Heart right ventricle (tissue), 16 donors: ENCODE measurements at regions not wholly inside any gene's neighbourhood (a gene's known extent, or its start where the extent isn't known, plus 50 kb on each side); places are given as distances from the start of the nearest gene placed in this dataset.

Source experiments
- ATAC-seq, 8 donors: fragments of 200-7000 bp; cut with Tn5 transposase; one replicate each; pipeline ENCODE4 v1.9.1; 2020; ENCODE audit warnings: mild to moderate bottlenecking in 8 of 8, moderate library complexity in 8 of 8, moderate number of reproducible peaks in 1 of 8
- DNase-seq, 2 donors: peaks; one replicate each; pipeline ENCODE4 v3.0.0-alpha.2; 2020
- H3K27ac ChIP-seq, 10 donors: fragments of 200-600 bp; sonication (generic) in 2 of 10; one replicate each; pipeline versions ENCODE4 v1.5.0 to v1.8.0; 2020 to 2022; ENCODE audit warnings: mild to moderate bottlenecking in 3 of 10
- H3K27me3 ChIP-seq, 7 donors: fragments of 200-600 bp; one replicate each; pipeline ENCODE4 v1.8.0; 2021 to 2022; ENCODE audit warnings: mild to moderate bottlenecking in 2 of 7
- H3K36me3 ChIP-seq, 9 donors: fragments of 200-600 bp; sonication (generic) in 1 of 9; one replicate each; pipeline versions ENCODE4 v1.5.0 to v1.8.0; 2020 to 2022; ENCODE audit warnings: mild to moderate bottlenecking in 2 of 9
- H3K4me1 ChIP-seq, 9 donors: fragments of 200-600 bp; sonication (generic) in 1 of 9; one replicate each; pipeline versions ENCODE4 v1.5.0 to v1.8.0; 2020 to 2022; ENCODE audit warnings: mild to moderate bottlenecking in 4 of 9
- H3K4me3 ChIP-seq, 10 donors: fragments of 200-600 bp; sonication (generic) in 2 of 10; one replicate each; pipeline versions ENCODE4 v1.5.0 to v1.8.0; 2020 to 2022; ENCODE audit warnings: mild to moderate bottlenecking in 7 of 10, moderate library complexity in 2 of 10
- H3K9me3 ChIP-seq, 11 donors: fragments of 200-600 bp in 10 of 11; sonication (generic) in 2 of 11; one replicate each; pipeline versions ENCODE4 v1.5.0 to v1.8.0; 2013 to 2022; ENCODE audit warnings: mild to moderate bottlenecking in 2 of 11, control low read depth in 1 of 11, moderate library complexity in 1 of 11
- CTCF ChIP-seq, 9 donors: fragments of 200-600 bp; sonication (generic) in 2 of 9; IDR thresholded peaks; one replicate each; pipeline versions ENCODE4 v1.5.0 to v1.8.0; 2021 to 2022; ENCODE audit warnings: antibody characterized with exemption in 9 of 9, mild to moderate bottlenecking in 5 of 9, moderate library complexity in 1 of 9
- WGBS, 2 donors: extraction: QIAGEN DNeasy Blood & Tissue Kit; methylation state at CpG; one replicate each; pipeline ENCODE4 v1.1.7; 2013; ENCODE audit warnings: inconsistent platforms in 1 of 2; 5-methylcytosine and 5-hydroxymethylcytosine counted together
- intact Hi-C, 10 donors: fragments of 100-400 bp; cut with DNase I; formaldehyde crosslinking; loops; one replicate each; pipeline versions ENCODE4 v1.11.1 to v1.14.2; 2022
- donor health status: Arrhythmogenic right ventricular cardiomyopathy.
- donor health status: ischemic (EF 13 %, LVEDD 7.1; RV severe dilation, severe dysfunction).
- donor health status: healthy with polysubstance abuse.
- donor health status: DM: no; HTN: yes; CAD: no.
- donor health status: DM: no; HTN: no; CAD: no.
- donor health status: ischemic (EF 25% LVEDD 6.9; RV normal size, moderate dysfunction).
- donor health status: ischemic (EF 25% LVEDD 5.7; RV mildly dilated, moderate dysfunction).
- donor health status: healthy.
- donor health status: DM: yes; HTN: yes; CAD: no.
- donor health status: Ischemic cardiomyopathy.
- donor health status: ischemic (EF 35%, LVEDD 5.7; RV mildly dilated, moderate dysfunction).
- donor health status: nonischemic (EF 11% LVEDD 7.7; RV severe dilation, severe dysfunction).
- donor health status: DM: yes; HTN: yes; CAD: no.
- donor health status: PGD.
- donor health status: ischemic (EF 29% LVEDD 5.4; RV normal size, mild dysfunction).
- donor health status: nonischemic (EF 23%, LVEDD 6.1; RV moderate dilation, normal function).

- Histone ChIP-seq H3K9me3 (no peaks in the 10 kb centered on the region), H3K27ac (no peak overlapping the region), H3K36me3 (no peaks in the 10 kb centered on the region), H3K4me1 (peaks cover 0 to 8% (median 0%) of the 10 kb centered on the region in 9 donors), H3K4me3 (no peak overlapping the region), H3K27me3 (no peaks in the 10 kb centered on the region)
- TF ChIP-seq CTCF (IDR thresholded peaks at IDR 0.05) = no peak
- intact Hi-C loops = no loop called here
- WGBS, 2 donors = 41 to 52% methylated on average over 1 of the region's 1 CpG
- no peak for DNase-seq
- peak in 2 of 8 donors; percentile 46 to 49 for ATAC-seq
Observed at GRCh38 chr2:82538590-82539279, 1920.3 kb downstream of the SUCLG1 start.

GRCh38 chr2:82528288-82528687, 1930.8 kb downstream of the SUCLG1 start:
- intact Hi-C loops = no loop called here
- 90 to 91% methylated on average over 8 of the region's 8 CpGs for WGBS, 2 donors
- Histone ChIP-seq H3K4me3 (no peak overlapping the region), H3K4me1 (no peaks in the 10 kb centered on the region), H3K27me3 (no peaks in the 10 kb centered on the region), H3K36me3 (no peaks in the 10 kb centered on the region), H3K27ac (no peak overlapping the region), H3K9me3 (peaks cover 0 to 12% (median 0%) of the 10 kb centered on the region in 11 donors)
- DNase-seq (no peak), ATAC-seq (no peak)
- no peak for TF ChIP-seq CTCF (IDR thresholded peaks at IDR 0.05)

GRCh38 chr2:82527124-82527523, 1932.0 kb downstream of the SUCLG1 start:
- no peak for TF ChIP-seq CTCF (IDR thresholded peaks at IDR 0.05)
- no peak for ATAC-seq
- Histone ChIP-seq H3K9me3 (peaks cover 0 to 12% (median 0%) of the 10 kb centered on the region in 11 donors), H3K4me1 (no peaks in the 10 kb centered on the region), H3K27ac (no peak overlapping the region), H3K36me3 (no peaks in the 10 kb centered on the region), H3K27me3 (no peaks in the 10 kb centered on the region), H3K4me3 (no peak overlapping the region)
- DNase-seq = no peak
- intact Hi-C loops = no loop called here
- 91 to 93% methylated on average over 12 of the region's 12 CpGs for WGBS, 2 donors

GRCh38 chr2:82526277-82526676, 1932.8 kb downstream of the SUCLG1 start:
- intact Hi-C loops = no loop called here
- H3K4me1 ChIP-seq = no peaks in the 10 kb centered on the region
- H3K27ac ChIP-seq = no peak overlapping the region
- no peak overlapping the region for H3K4me3 ChIP-seq
- no peaks in the 10 kb centered on the region for H3K36me3 ChIP-seq
- no peaks in the 10 kb centered on the region for H3K27me3 ChIP-seq
- no peak for DNase-seq
- no peak for TF ChIP-seq CTCF (IDR thresholded peaks at IDR 0.05)
- no peak for ATAC-seq
- WGBS, 2 donors = 92% methylated on average over 7 of the region's 7 CpGs
- H3K9me3 ChIP-seq = peaks cover 0 to 12% (median 0%) of the 10 kb centered on the region in 11 donors
